ENCODE measurements at regions not wholly inside any gene's neighbourhood (a gene's known extent, or its start where the extent isn't known, plus 50 kb on each side); places are given as distances from the start of the nearest gene placed in this dataset.

DNA sequence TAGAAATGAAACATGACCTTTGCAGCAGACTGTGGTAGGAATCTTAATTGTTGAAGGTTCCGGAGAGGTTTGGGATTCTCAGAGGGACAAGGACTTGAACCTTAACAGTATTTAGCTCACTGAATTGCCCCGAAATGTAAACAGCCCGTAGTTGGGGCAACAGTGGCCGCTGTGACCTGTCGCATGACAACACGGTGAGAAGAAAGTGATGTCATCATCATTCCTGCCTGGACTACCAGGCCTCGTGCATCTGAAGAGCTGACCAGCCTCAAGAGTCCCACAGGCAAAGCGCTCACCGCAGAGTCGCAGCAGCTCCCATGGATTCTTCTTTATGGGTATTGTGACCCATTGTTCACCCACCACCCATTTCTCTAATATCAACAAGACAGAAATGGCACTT is 250.6 kb downstream of the KLF6 start:
- no peaks in the 10 kb centered on the region for H3K36me3 Mint-ChIP-seq (ENCODE audit: insufficient read depth)
- no peak overlapping the region for H3K27ac Mint-ChIP-seq

DNA sequence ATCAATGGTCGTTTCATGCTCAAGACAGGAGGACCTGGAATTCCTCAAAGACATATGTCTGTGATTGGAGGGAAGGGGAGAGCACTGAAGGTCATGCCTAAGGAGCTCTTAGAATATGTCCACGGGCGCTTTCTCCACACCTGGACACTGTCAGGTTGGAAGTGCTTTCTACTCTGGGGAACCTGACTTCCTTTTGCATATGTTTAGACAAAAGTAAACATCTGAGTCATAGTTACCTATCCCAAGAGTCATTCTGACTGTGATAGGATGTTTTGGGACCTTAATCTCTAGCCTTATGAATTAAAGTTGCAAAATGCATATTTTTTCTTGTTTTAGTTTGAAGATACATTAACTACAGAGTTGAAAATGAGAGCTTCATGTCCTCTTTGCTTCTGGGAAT is 251.7 kb downstream of the KLF6 start:
- TF ChIP-seq, protein P1, sequence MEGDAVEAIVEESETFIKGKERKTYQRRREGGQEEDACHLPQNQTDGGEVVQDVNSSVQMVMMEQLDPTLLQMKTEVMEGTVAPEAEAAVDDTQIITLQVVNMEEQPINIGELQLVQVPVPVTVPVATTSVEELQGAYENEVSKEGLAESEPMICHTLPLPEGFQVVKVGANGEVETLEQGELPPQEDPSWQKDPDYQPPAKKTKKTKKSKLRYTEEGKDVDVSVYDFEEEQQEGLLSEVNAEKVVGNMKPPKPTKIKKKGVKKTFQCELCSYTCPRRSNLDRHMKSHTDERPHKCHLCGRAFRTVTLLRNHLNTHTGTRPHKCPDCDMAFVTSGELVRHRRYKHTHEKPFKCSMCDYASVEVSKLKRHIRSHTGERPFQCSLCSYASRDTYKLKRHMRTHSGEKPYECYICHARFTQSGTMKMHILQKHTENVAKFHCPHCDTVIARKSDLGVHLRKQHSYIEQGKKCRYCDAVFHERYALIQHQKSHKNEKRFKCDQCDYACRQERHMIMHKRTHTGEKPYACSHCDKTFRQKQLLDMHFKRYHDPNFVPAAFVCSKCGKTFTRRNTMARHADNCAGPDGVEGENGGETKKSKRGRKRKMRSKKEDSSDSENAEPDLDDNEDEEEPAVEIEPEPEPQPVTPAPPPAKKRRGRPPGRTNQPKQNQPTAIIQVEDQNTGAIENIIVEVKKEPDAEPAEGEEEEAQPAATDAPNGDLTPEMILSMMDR (IDR thresholded peaks at IDR 0.05; ENCODE audit: unreplicated experiment), result no peak

More for the DNA sequence above, 250.6 kb downstream of the KLF6 start:
- Mint-ChIP-seq H3K9me3 (ENCODE audit: low read depth) (no peaks in the 10 kb centered on the region), H3K27me3 (peaks cover 3% of the 10 kb centered on the region), H3K4me3 (ENCODE audit: low read depth) (no peak overlapping the region), H3K4me1 (ENCODE audit: low read depth) (no peaks in the 10 kb centered on the region)
- no peak for DNase-seq (ENCODE audit: low spot score, unreplicated experiment)
- TF ChIP-seq, protein P1 (IDR thresholded peaks at IDR 0.05; ENCODE audit: unreplicated experiment), result no peak

DNA sequence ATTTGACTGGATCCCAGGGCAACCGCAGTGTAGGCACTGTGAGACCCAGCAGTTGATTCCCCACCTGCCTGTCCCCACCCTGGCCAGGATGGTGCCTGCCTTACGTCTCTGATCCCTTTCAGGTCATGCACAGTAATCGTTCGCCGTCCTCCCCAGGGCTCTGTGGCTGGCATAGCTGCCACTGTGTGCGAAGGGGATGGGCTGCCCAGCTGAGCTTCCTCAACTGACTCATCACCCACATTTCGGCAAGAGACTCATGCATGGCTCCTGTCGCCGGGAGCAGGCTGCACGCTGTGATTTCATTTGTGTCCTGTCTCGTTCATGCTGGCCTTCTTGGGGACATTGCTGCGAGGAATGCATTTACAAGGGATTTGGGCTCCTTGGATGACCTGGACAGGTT is 252.4 kb downstream of the KLF6 start:
- TF ChIP-seq, protein P1 (IDR thresholded peaks at IDR 0.05; ENCODE audit: unreplicated experiment), result no peak
- DNase-seq (ENCODE audit: low spot score, unreplicated experiment), result no peak
- Mint-ChIP-seq H3K27me3 (peaks cover 3% of the 10 kb centered on the region), H3K4me3 (ENCODE audit: low read depth) (no peak overlapping the region), H3K9me3 (ENCODE audit: low read depth) (no peaks in the 10 kb centered on the region), H3K36me3 (ENCODE audit: insufficient read depth) (no peaks in the 10 kb centered on the region), H3K27ac (no peak overlapping the region), H3K4me1 (ENCODE audit: low read depth) (no peaks in the 10 kb centered on the region)

More for the DNA sequence above, 251.7 kb downstream of the KLF6 start:
- Mint-ChIP-seq H3K27me3 (peaks cover 3% of the 10 kb centered on the region), H3K9me3 (ENCODE audit: low read depth) (no peaks in the 10 kb centered on the region), H3K4me3 (ENCODE audit: low read depth) (no peak overlapping the region), H3K27ac (no peak overlapping the region), H3K36me3 (ENCODE audit: insufficient read depth) (no peaks in the 10 kb centered on the region), H3K4me1 (ENCODE audit: low read depth) (no peaks in the 10 kb centered on the region)
- DNase-seq (ENCODE audit: low spot score, unreplicated experiment), result no peak

DNA sequence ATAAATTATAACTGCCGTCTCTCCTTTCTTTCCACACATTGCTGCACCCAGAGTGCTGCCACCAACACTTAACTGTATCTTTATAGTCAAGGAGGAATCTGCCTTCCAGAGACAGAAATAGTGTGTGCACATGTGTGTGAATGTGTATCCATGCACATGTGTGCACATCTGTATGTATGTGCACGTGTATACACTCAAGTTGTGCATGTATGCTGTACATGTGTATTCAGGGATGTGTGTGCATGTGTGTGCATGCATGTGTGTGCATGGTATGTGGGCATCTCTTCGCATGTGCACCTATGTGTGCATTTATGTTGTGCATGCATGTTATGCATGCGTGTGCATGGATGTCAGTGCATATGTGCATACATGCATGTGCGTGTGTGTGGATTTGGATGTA is 253.3 kb downstream of the KLF6 start:
- Mint-ChIP-seq H3K4me1 (ENCODE audit: low read depth) (no peaks in the 10 kb centered on the region), H3K27me3 (peaks cover 3% of the 10 kb centered on the region), H3K9me3 (ENCODE audit: low read depth) (no peaks in the 10 kb centered on the region), H3K36me3 (ENCODE audit: insufficient read depth) (no peaks in the 10 kb centered on the region), H3K4me3 (ENCODE audit: low read depth) (no peak overlapping the region), H3K27ac (no peak overlapping the region)
- no peak for DNase-seq (ENCODE audit: low spot score, unreplicated experiment)
- TF ChIP-seq, protein P1 (IDR thresholded peaks at IDR 0.05; ENCODE audit: unreplicated experiment), result no peak

DNA sequence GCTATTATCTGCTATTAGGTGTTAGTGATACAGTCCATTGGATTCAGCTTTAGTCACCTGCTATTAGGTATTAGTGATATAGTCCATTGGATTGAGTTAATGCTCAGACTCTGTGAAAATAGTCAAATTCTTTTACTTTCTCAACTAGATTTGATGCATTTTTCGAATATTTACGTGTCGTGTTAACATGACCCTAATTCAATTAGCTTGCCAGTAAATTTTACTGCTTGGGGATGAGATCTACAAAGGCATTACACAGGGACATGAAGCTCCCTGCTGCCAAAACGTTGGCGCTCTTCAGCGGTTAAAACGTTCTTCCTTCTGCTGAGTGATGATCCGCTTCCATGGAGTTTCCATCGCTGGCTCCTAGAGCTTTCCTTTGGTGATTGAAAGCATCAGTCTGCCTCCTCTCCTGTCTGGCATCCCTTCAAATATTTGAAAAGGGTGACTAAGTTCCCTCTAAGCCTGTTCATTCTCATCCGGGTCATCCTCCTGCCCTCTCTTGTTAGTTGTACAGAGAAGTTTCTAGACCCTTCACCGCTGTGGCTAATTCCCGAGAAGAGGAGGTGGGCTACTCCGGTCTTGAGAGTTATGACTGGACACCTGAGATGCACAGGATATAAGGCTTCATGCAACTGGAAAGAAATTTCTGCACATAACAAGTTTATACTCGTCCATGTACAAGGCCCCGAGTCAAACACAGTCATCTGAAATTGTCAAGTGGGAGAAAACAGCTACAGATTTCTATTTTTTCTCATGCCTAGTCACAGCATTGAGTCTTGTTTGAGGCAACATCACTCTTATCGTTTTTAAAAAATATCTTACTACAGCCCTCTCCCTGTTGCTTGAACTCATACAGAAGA is 254.0 kb downstream of the KLF6 start:
- no peaks in the 10 kb centered on the region for H3K36me3 Mint-ChIP-seq (ENCODE audit: insufficient read depth)
- peaks cover 3% of the 10 kb centered on the region for H3K27me3 Mint-ChIP-seq
- H3K27ac Mint-ChIP-seq, result no peak overlapping the region
- H3K4me1 Mint-ChIP-seq (ENCODE audit: low read depth), result no peaks in the 10 kb centered on the region
- H3K9me3 Mint-ChIP-seq (ENCODE audit: low read depth), result no peaks in the 10 kb centered on the region
- TF ChIP-seq, protein P1 (IDR thresholded peaks at IDR 0.05; ENCODE audit: unreplicated experiment), result no peak
- DNase-seq (ENCODE audit: low spot score, unreplicated experiment), result no peak
- no peak overlapping the region for H3K4me3 Mint-ChIP-seq (ENCODE audit: low read depth)
